ENCODE measurements at regions not wholly inside any gene's neighbourhood (a gene's known extent, or its start where the extent isn't known, plus 50 kb on each side); places are given as distances from the start of the nearest gene placed in this dataset.

DNA sequence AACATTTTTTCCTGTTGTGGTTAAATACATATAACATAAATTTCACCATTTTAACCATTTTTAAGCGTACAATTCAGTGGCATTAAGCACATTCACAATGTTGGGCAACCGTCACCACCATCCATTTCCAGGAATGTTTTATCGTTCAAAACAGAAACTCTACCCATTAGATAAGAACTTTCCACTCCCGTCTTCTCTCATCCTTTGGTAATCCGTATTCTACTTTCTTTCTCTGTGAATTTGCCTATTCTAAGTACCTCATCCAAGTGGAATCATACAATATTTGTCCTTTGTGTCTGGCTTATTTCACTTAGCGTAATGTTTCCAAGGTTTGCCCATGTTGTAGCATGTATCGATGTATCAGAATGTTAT, 336.0 kb downstream of the RRAGC start (continued):
- TF ChIP-seq, protein P1, sequence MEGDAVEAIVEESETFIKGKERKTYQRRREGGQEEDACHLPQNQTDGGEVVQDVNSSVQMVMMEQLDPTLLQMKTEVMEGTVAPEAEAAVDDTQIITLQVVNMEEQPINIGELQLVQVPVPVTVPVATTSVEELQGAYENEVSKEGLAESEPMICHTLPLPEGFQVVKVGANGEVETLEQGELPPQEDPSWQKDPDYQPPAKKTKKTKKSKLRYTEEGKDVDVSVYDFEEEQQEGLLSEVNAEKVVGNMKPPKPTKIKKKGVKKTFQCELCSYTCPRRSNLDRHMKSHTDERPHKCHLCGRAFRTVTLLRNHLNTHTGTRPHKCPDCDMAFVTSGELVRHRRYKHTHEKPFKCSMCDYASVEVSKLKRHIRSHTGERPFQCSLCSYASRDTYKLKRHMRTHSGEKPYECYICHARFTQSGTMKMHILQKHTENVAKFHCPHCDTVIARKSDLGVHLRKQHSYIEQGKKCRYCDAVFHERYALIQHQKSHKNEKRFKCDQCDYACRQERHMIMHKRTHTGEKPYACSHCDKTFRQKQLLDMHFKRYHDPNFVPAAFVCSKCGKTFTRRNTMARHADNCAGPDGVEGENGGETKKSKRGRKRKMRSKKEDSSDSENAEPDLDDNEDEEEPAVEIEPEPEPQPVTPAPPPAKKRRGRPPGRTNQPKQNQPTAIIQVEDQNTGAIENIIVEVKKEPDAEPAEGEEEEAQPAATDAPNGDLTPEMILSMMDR (IDR thresholded peaks at IDR 0.05 in 2 of 3, conservative IDR thresholded peaks at IDR 0.05 in 1 of 3; ENCODE audit: borderline replicate concordance in 1 of 3, insufficient read depth in 1 of 3, low read depth in 2 of 3, low read length in 2 of 3): no peak
- TF ChIP-seq POLR2A (IDR thresholded peaks at IDR 0.05; ENCODE audit: borderline replicate concordance, extremely low read depth, insufficient read depth, insufficient read length) (no peak), POLR2AphosphoS5 (IDR thresholded peaks at IDR 0.05; ENCODE audit: low read depth, low read length) (no peak), CBX3 (IDR thresholded peaks at IDR 0.05; ENCODE audit: low read depth) (no peak), TCF7L2 (IDR thresholded peaks at IDR 0.05; ENCODE audit: borderline replicate concordance, extremely low read depth, insufficient read depth, insufficient read length) (no peak), RAD21 (IDR thresholded peaks at IDR 0.05; ENCODE audit: low read depth) (no peak), EZH2phosphoT487 (IDR thresholded peaks at IDR 0.05; ENCODE audit: borderline replicate concordance) (no peak), SIN3A (IDR thresholded peaks at IDR 0.05; ENCODE audit: low read depth) (no peak)
- TF ChIP-seq, protein P2, sequence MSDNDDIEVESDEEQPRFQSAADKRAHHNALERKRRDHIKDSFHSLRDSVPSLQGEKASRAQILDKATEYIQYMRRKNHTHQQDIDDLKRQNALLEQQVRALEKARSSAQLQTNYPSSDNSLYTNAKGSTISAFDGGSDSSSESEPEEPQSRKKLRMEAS (IDR thresholded peaks at IDR 0.05): no peak
- TF ChIP-seq, protein P3, sequence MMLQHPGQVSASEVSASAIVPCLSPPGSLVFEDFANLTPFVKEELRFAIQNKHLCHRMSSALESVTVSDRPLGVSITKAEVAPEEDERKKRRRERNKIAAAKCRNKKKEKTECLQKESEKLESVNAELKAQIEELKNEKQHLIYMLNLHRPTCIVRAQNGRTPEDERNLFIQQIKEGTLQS (IDR thresholded peaks at IDR 0.05): no peak

DNA sequence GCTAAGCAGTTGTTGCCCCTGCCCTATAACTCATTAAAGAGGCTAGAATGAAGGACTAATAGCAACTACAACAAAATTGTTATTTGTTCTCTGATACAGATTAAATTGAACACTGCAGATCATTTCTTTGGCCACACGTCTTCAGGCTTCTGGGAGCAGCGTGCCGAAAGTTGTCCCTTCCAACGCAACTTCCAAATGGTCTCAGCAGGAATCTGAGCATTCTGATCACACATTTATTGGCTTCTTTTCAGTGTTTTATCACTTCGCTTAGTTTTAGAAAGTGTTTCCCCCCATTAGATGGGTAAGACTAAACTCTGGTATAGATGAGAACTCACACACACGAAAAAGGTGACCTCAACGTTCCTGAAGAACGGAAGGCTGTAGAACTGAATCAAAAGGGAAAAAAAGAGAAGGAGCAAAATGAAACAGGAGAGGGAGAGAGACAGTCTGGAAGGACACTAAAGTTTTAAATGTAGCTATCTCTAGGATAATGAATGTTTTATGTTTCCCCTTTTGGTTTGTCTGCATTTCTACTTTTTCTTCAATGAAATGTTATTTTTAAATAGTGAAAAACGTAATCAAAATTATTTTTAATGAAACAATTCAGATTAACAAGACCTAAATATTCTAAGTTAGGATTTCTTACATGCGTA, 336.5 kb downstream of the RRAGC start:
- peaks cover 0 to 10% of the 10 kb centered on the region in 2 experiments; a peak in 2 of 4 replicates for H3K4me1 ChIP-seq (ENCODE audit: control insufficient read depth in 1 of 2, insufficient read depth in 2 of 2, low read length in 2 of 2)
- H3K27me3 ChIP-seq (ENCODE audit: insufficient read depth, low read length): peaks cover 28% of the 10 kb centered on the region; the same call in 1 of the 2 replicates
- no peaks in the 10 kb centered on the region for H3K9me3 ChIP-seq (ENCODE audit: control insufficient read depth in 1 of 2, insufficient read depth in 1 of 2, low read depth in 1 of 2, low read length in 2 of 2)
- H3K9me2 ChIP-seq (ENCODE audit: insufficient read depth): no peaks in the 10 kb centered on the region
- H3K9ac ChIP-seq (ENCODE audit: low read length): no peak overlapping the region
- no peaks in the 10 kb centered on the region for H3K79me2 ChIP-seq (ENCODE audit: insufficient read depth, low read length)
- BruUV-seq (replicated peaks): no TSS peak
- no peak for DNase-seq (ENCODE audit: low read depth, low spot score)
- intact Hi-C loops (cut with micrococcal nuclease): loop anchor here (10.0 kb wide), 1 partner anchor 312 kb away; no protein-coding TSS in a partner anchor
- ATAC-seq: no peak
- H3K36me3 ChIP-seq (ENCODE audit: control insufficient read depth in 1 of 2, insufficient read depth in 2 of 2, low read length in 2 of 2): no peaks in the 10 kb centered on the region
- H3K27ac ChIP-seq (ENCODE audit: low read depth, low read length): no peak overlapping the region
- ChIA-PET CTCF (interaction anchor here (1.6 kb wide), 1 partner anchor 475 kb away, joined by 4 read pairs; no protein-coding TSS in a partner anchor), RAD21 (ENCODE audit: low non-redundant PET in 1 of 2, low total read pairs in 2 of 2, uncharacterized antibody in 2 of 2, unreplicated experiment in 2 of 2) (no interaction called here), POLR2A (no interaction called here)
- H2AFZ ChIP-seq (ENCODE audit: low read depth, low read length, poor library complexity, severe bottlenecking): no peak overlapping the region
- H4K20me1 ChIP-seq (ENCODE audit: insufficient read depth): no peaks in the 10 kb centered on the region
- no peak overlapping the region for H3K4me3 ChIP-seq (replicated peaks in 1 of 2; ENCODE audit: low read depth in 1 of 2, low read length in 2 of 2)
- no peak overlapping the region for H3K4me2 ChIP-seq (ENCODE audit: low read length)
- TF ChIP-seq CEBPB (IDR thresholded peaks at IDR 0.05; ENCODE audit: low read depth): no peak
- TF ChIP-seq SP1 (IDR thresholded peaks at IDR 0.05; ENCODE audit: low read depth): no peak
- no peak for TF ChIP-seq EZH2 (IDR thresholded peaks at IDR 0.05)
- TF ChIP-seq, protein P3 (IDR thresholded peaks at IDR 0.05): no peak
- TF ChIP-seq FOSL1 (IDR thresholded peaks at IDR 0.05; ENCODE audit: low read depth): no peak
- TF ChIP-seq SRF (IDR thresholded peaks at IDR 0.05; ENCODE audit: low read depth): no peak
- TF ChIP-seq, protein P4, sequence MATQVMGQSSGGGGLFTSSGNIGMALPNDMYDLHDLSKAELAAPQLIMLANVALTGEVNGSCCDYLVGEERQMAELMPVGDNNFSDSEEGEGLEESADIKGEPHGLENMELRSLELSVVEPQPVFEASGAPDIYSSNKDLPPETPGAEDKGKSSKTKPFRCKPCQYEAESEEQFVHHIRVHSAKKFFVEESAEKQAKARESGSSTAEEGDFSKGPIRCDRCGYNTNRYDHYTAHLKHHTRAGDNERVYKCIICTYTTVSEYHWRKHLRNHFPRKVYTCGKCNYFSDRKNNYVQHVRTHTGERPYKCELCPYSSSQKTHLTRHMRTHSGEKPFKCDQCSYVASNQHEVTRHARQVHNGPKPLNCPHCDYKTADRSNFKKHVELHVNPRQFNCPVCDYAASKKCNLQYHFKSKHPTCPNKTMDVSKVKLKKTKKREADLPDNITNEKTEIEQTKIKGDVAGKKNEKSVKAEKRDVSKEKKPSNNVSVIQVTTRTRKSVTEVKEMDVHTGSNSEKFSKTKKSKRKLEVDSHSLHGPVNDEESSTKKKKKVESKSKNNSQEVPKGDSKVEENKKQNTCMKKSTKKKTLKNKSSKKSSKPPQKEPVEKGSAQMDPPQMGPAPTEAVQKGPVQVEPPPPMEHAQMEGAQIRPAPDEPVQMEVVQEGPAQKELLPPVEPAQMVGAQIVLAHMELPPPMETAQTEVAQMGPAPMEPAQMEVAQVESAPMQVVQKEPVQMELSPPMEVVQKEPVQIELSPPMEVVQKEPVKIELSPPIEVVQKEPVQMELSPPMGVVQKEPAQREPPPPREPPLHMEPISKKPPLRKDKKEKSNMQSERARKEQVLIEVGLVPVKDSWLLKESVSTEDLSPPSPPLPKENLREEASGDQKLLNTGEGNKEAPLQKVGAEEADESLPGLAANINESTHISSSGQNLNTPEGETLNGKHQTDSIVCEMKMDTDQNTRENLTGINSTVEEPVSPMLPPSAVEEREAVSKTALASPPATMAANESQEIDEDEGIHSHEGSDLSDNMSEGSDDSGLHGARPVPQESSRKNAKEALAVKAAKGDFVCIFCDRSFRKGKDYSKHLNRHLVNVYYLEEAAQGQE (IDR thresholded peaks at IDR 0.05; ENCODE audit: low read depth): no peak
- no peak for TF ChIP-seq CBX3 (IDR thresholded peaks at IDR 0.05; ENCODE audit: low read depth)
- no peak for TF ChIP-seq SIN3A (IDR thresholded peaks at IDR 0.05; ENCODE audit: low read depth)
- TF ChIP-seq, protein P1 (IDR thresholded peaks at IDR 0.05 in 2 of 3, conservative IDR thresholded peaks at IDR 0.05 in 1 of 3; ENCODE audit: borderline replicate concordance in 1 of 3, insufficient read depth in 1 of 3, low read depth in 2 of 3, low read length in 2 of 3): no peak
